H9 (cell line): ENCODE measurements at regions not wholly inside any gene's neighbourhood (a gene's known extent, or its start where the extent isn't known, plus 50 kb on each side); places are given as distances from the start of the nearest gene placed in this dataset.

ENCODE experiments used
- DNase-seq: peaks from one replicate; pipeline ENCODE4 v3.0.0-alpha.2; 2017
- H2AFZ ChIP-seq: one replicate; pipeline ENCODE4 v1.6.1; 2013; ENCODE audit warnings: mild to moderate bottlenecking, low read length, control low read depth, moderate library complexity
- H2AK5ac ChIP-seq: 2 replicates; pipeline ENCODE4 v1.6.1; 2013; ENCODE audit warnings: low read length, control low read depth, mixed read lengths; ENCODE audit not compliant: insufficient read length
- H2BK120ac ChIP-seq: one replicate; pipeline ENCODE4 v1.6.1; 2013; ENCODE audit warnings: low read depth, mild to moderate bottlenecking, low read length, control low read depth, inconsistent platforms; ENCODE audit not compliant: poor library complexity, severe bottlenecking
- H2BK12ac ChIP-seq: 2 replicates; pipeline ENCODE4 v1.6.1; 2013; ENCODE audit warnings: low read length, control low read depth, mixed read lengths, low read depth; ENCODE audit not compliant: insufficient read length
- H2BK15ac ChIP-seq: 2 replicates; pipeline ENCODE4 v1.6.1; 2013; ENCODE audit warnings: low read depth, low read length, control low read depth
- H2BK20ac ChIP-seq: one replicate; pipeline ENCODE4 v1.6.1; 2013; ENCODE audit warnings: low read depth, mild to moderate bottlenecking, low read length, control low read depth, inconsistent platforms; ENCODE audit not compliant: poor library complexity, severe bottlenecking
- H2BK5ac ChIP-seq: 2 replicates; pipeline ENCODE4 v1.6.1; 2013; ENCODE audit warnings: low read length, control low read depth, mixed read lengths; ENCODE audit not compliant: insufficient read length
- H3K14ac ChIP-seq: 2 replicates; pipeline ENCODE4 v1.6.1; 2013; ENCODE audit warnings: low read length, control low read depth; ENCODE audit not compliant: insufficient read depth
- H3K18ac ChIP-seq: 2 replicates; pipeline ENCODE4 v1.6.1; 2013; ENCODE audit warnings: low read depth, mild to moderate bottlenecking, mixed read lengths, low read length, control low read depth; ENCODE audit not compliant: insufficient read length
- H3K23ac ChIP-seq: 2 replicates; pipeline ENCODE4 v1.6.1; 2013; ENCODE audit warnings: low read length, control low read depth, mixed read lengths, low read depth; ENCODE audit not compliant: insufficient read length
- H3K23me2 ChIP-seq: 2 replicates; pipeline ENCODE4 v1.6.1; 2013; ENCODE audit warnings: low read depth, mild to moderate bottlenecking, mixed read lengths, low read length, control low read depth; ENCODE audit not compliant: insufficient read length, poor library complexity, severe bottlenecking
- H3K27ac ChIP-seq: 2 replicates; pipeline ENCODE4 v1.5.1; 2013; ENCODE audit warnings: low read length, control low read depth, mixed read lengths, low read depth; ENCODE audit not compliant: insufficient read length
- H3K27me3 ChIP-seq: 2 replicates; pipeline ENCODE4 v1.6.1; 2013; ENCODE audit warnings: low read length, control low read depth, inconsistent platforms; ENCODE audit not compliant: insufficient read depth
- H3K4ac ChIP-seq: 2 replicates; pipeline ENCODE4 v1.6.1; 2013; ENCODE audit warnings: low read depth, mild to moderate bottlenecking, control low read depth, inconsistent platforms, low read length, moderate library complexity
- H3K4me1 ChIP-seq: 2 replicates; pipeline ENCODE4 v1.6.1; 2013; ENCODE audit warnings: low read length, control low read depth, inconsistent platforms; ENCODE audit not compliant: insufficient read depth
- H3K4me2 ChIP-seq: 2 replicates; pipeline ENCODE4 v1.6.1; 2013; ENCODE audit warnings: low read length, control low read depth, mixed read lengths; ENCODE audit not compliant: insufficient read length, insufficient read depth
- H3K56ac ChIP-seq: 2 replicates; pipeline ENCODE4 v1.6.1; 2013; ENCODE audit warnings: low read depth, mild to moderate bottlenecking, mixed read lengths, low read length, control low read depth; ENCODE audit not compliant: insufficient read length
- H3K79me1 ChIP-seq: 2 replicates; pipeline ENCODE4 v1.6.1; 2013; ENCODE audit warnings: low read depth, mild to moderate bottlenecking, moderate library complexity, low read length, control low read depth, inconsistent platforms; ENCODE audit not compliant: insufficient read depth, poor library complexity, severe bottlenecking
- H3K79me2 ChIP-seq: 2 replicates; pipeline ENCODE4 v1.6.1; 2013; ENCODE audit warnings: low read length, control low read depth, inconsistent platforms; ENCODE audit not compliant: insufficient read depth
- H3K9ac ChIP-seq: 2 replicates; pipeline ENCODE4 v1.6.1; 2013; ENCODE audit warnings: low read length, control low read depth, mixed read lengths; ENCODE audit not compliant: insufficient read length; ENCODE audit errors: extremely low read depth
- H3K9me3 ChIP-seq: one replicate; pipeline ENCODE4 v1.6.1; 2013; ENCODE audit warnings: low read depth, low read length, inconsistent platforms; ENCODE audit not compliant: control insufficient read depth
- H3T11ph ChIP-seq: one replicate; pipeline ENCODE4 v1.6.1; 2013; ENCODE audit warnings: mild to moderate bottlenecking, low read length, control low read depth, inconsistent platforms
- H4K20me1 ChIP-seq: one replicate; pipeline ENCODE4 v1.6.1; 2013; ENCODE audit not compliant: control insufficient read depth, insufficient read length, insufficient read depth
- H4K5ac ChIP-seq: 2 replicates; pipeline ENCODE4 v1.6.1; 2013; ENCODE audit warnings: low read depth, mild to moderate bottlenecking, mixed read lengths, low read length, control low read depth; ENCODE audit not compliant: insufficient read length
- H4K8ac ChIP-seq: replicated peaks from 2 replicates; pipeline ENCODE4 v1.6.1; 2013; ENCODE audit warnings: low read length, control low read depth, mixed read lengths, low read depth; ENCODE audit not compliant: insufficient read length
- H4K91ac ChIP-seq: 2 replicates; pipeline ENCODE4 v1.6.1; 2013; ENCODE audit warnings: low read depth, mild to moderate bottlenecking, moderate library complexity, mixed read lengths, low read length, control low read depth; ENCODE audit not compliant: insufficient read length
- H3K27ac Mint-ChIP-seq, 3 experiments: 2 replicates in 2 of 3; 3 replicates in 1 of 3; pipeline ENCODE4 v1.8.0; 2020 to 2021; ENCODE audit warnings: mixed read lengths in 3 of 3, mild to moderate bottlenecking in 1 of 3, moderate library complexity in 1 of 3
- H3K27me3 Mint-ChIP-seq: 2 replicates; pipeline ENCODE4 v1.8.0; 2021; ENCODE audit warnings: low read depth, mild to moderate bottlenecking, moderate library complexity, mixed read lengths
- H3K36me3 Mint-ChIP-seq, 3 experiments: 2 replicates in 2 of 3; 3 replicates in 1 of 3; pipeline ENCODE4 v1.8.0; 2020 to 2021; ENCODE audit warnings: low read depth in 3 of 3, mixed read lengths in 3 of 3; ENCODE audit not compliant: insufficient read depth in 1 of 3
- H3K4me1 Mint-ChIP-seq, 2 experiments: 2 replicates each; pipeline ENCODE4 v1.8.0; 2020; ENCODE audit warnings: mixed read lengths in 2 of 2
- H3K4me3 Mint-ChIP-seq, 2 experiments: 2 replicates in 1 of 2; 3 replicates in 1 of 2; pipeline ENCODE4 v1.8.0; 2020 to 2021; ENCODE audit warnings: mild to moderate bottlenecking in 2 of 2, mixed read lengths in 2 of 2, moderate library complexity in 1 of 2
- H3K9me3 Mint-ChIP-seq, 2 experiments: 2 replicates in 1 of 2; 3 replicates in 1 of 2; pipeline ENCODE4 v1.8.0; 2020; ENCODE audit warnings: mild to moderate bottlenecking in 2 of 2, mixed read lengths in 2 of 2, moderate library complexity in 1 of 2
- CTCF ChIP-seq: fragments of 200-600 bp; sonication (generic); conservative IDR thresholded peaks from 3 replicates; pipeline ENCODE4 v1.8.0; 2021; ENCODE audit warnings: antibody characterized with exemption, mild to moderate bottlenecking
- WGBS: extraction: QIAGEN DNeasy Blood & Tissue Kit; methylation state at CpG from one replicate; pipeline ENCODE4 v1.1.7; 2013; ENCODE audit warnings: missing lambda C conversion rate, low lambda C conversion rate, mixed read lengths; ENCODE audit not compliant: insufficient read length; ENCODE audit errors: extremely low coverage; 5-methylcytosine and 5-hydroxymethylcytosine counted together

- no peak overlapping the region for H3K18ac ChIP-seq
- H3K23me2 ChIP-seq = no peaks in the 10 kb centered on the region
- no peaks in the 10 kb centered on the region for H3K79me1 ChIP-seq
- TF ChIP-seq CTCF = no peak
- H3K9ac ChIP-seq = no peak overlapping the region
- H3K4me2 ChIP-seq = no peak overlapping the region
- H2BK15ac ChIP-seq = no peak overlapping the region
- H3K27ac ChIP-seq = no peak overlapping the region
- no peaks in the 10 kb centered on the region for H3K79me2 ChIP-seq
- H3K36me3 Mint-ChIP-seq = no peaks in the 10 kb centered on the region
- no peaks in the 10 kb centered on the region for H4K20me1 ChIP-seq
- H4K5ac ChIP-seq = no peak overlapping the region
- DNase-seq = no peak
- no peak overlapping the region for H3K56ac ChIP-seq
- no peak overlapping the region for H2BK12ac ChIP-seq
- no peaks in the 10 kb centered on the region for H3K9me3 Mint-ChIP-seq
- H4K8ac ChIP-seq = no peak overlapping the region
- H3K27me3 ChIP-seq = no peaks in the 10 kb centered on the region
- H3K4me1 Mint-ChIP-seq = peaks cover 7 to 27% of the 10 kb centered on the region in 2 experiments
- H3K9me3 ChIP-seq = no peaks in the 10 kb centered on the region
- no peak overlapping the region for H3K4me3 Mint-ChIP-seq
- no peak overlapping the region for H2BK20ac ChIP-seq
- no peak overlapping the region for H3K4ac ChIP-seq
- no peaks in the 10 kb centered on the region; the same call in 1 of the 2 replicates for H3K4me1 ChIP-seq
- H3K23ac ChIP-seq = no peak overlapping the region
- H2AK5ac ChIP-seq = no peak overlapping the region
- H3K27ac Mint-ChIP-seq = no peak overlapping the region
- no peak overlapping the region for H3K14ac ChIP-seq
- H3K27me3 Mint-ChIP-seq = peaks cover 12% of the 10 kb centered on the region
- no peak overlapping the region for H2BK5ac ChIP-seq
- WGBS = no CpG with 5 or more reads among the region's 4 CpGs
- H2BK120ac ChIP-seq = no peak overlapping the region
- H2AFZ ChIP-seq = no peak overlapping the region
- H4K91ac ChIP-seq = no peak overlapping the region
- no peak overlapping the region for H3T11ph ChIP-seq
These were observed 75.8 kb downstream of the BUD13 start for GRCh38 chr11:116697011-116697410.
